OCI-LY3 (cell line): ENCODE measurements at regions not wholly inside any gene's neighbourhood (a gene's known extent, or its start where the extent isn't known, plus 50 kb on each side); places are given as distances from the start of the nearest gene placed in this dataset.

Experiments used
- H2AFZ ChIP-seq: fragments of 200-600, 300-600 bp; shearing (Covaris generic); 2 replicates; pipeline ENCODE4 v1.6.0; 2014; ENCODE audit warnings: antibody characterized with exemption, low read depth, low read length
- H3K27ac ChIP-seq: fragments of 200-600, 300-600 bp; sonication (generic); 2 replicates; pipeline ENCODE4 v1.5.1; 2014; ENCODE audit warnings: mild to moderate bottlenecking, low read length, moderate library complexity, mixed read lengths
- H3K27me3 ChIP-seq: fragments of 200-600, 300-600 bp; sonication (generic); 2 replicates; pipeline ENCODE4 v1.6.1; 2014; ENCODE audit warnings: low read depth, low read length, mixed read lengths
- H3K36me3 ChIP-seq: fragments of 200-600, 300-600 bp; sonication (generic); replicated peaks from 2 replicates; pipeline ENCODE3; 2014; ENCODE audit warnings: low read depth, low read length, mixed read lengths
- H3K4me1 ChIP-seq: fragments of 300-600, 200-600 bp; sonication (generic); 2 replicates; pipeline ENCODE4 v1.6.1; 2014; ENCODE audit warnings: low read length, mixed read lengths
- H3K4me2 ChIP-seq: fragments of 200-600, 300-600 bp; sonication (generic); 2 replicates; pipeline ENCODE4 v1.6.1; 2014; ENCODE audit warnings: low read length, mixed read lengths
- H3K4me3 ChIP-seq: fragments of 300-600, 200-600 bp; sonication (generic); 2 replicates; pipeline ENCODE4 v1.5.1; 2014; ENCODE audit warnings: antibody characterized with exemption, mild to moderate bottlenecking, low read length, moderate library complexity
- H3K79me2 ChIP-seq: fragments of 300-600, 200-600 bp; shearing (Covaris generic); 2 replicates; pipeline ENCODE4 v1.6.1; 2014; ENCODE audit warnings: mild to moderate bottlenecking, low read length, mixed read lengths
- H3K9ac ChIP-seq: fragments of 300-600, 200-600 bp; shearing (Covaris generic); 2 replicates; pipeline ENCODE4 v1.6.0; 2014; ENCODE audit warnings: mild to moderate bottlenecking, low read length, moderate library complexity
- H3K9me3 ChIP-seq: fragments of 200-600, 300-600 bp; shearing (Covaris generic); 2 replicates; pipeline ENCODE4 v1.6.1; 2014; ENCODE audit warnings: low read length, mixed read lengths; ENCODE audit not compliant: insufficient read depth
- H4K20me1 ChIP-seq: fragments of 200-600, 300-600 bp; sonication (generic); 2 replicates; pipeline ENCODE4 v1.6.1; 2016; ENCODE audit warnings: low read length, mixed read lengths; ENCODE audit not compliant: insufficient read depth
- CTCF ChIP-seq: fragments of 200-600, 300-600 bp; sonication (generic); IDR thresholded peaks from 2 replicates; pipeline ENCODE4 v1.5.1; 2014; ENCODE audit warnings: antibody characterized with exemption, low read length, low read depth
- EZH2phosphoT487 ChIP-seq: fragments of 200-600 bp; shearing (Covaris generic); IDR thresholded peaks from 2 replicates; pipeline ENCODE4 v1.6.1; 2018; ENCODE audit warnings: antibody characterized with exemption, mixed run types, low read depth

- TF ChIP-seq CTCF (no peak), EZH2phosphoT487 (no peak)
- H3K9me3 ChIP-seq = no peaks in the 10 kb centered on the region
Measured at GRCh38 chr3:104781112-104781511, 585.6 kb upstream of the ALCAM start.

DNA sequence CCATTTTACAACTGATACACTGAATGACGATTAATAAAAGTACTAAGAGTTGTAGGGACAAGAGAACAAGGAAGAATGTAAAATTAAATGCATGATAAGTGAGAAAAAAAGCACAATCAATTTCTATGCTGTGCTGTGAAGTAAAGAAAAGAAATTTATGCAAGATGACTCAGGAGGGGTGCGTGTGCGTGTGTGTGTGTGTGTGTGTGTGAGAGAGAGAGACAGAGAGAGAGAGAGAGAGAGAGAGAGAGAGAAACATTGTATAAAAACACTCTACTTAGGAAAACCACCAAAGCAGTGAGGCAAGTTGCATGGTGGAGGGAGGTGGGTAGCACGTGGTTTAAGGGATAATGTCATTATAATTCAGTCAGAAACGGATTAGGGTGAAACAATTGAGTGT lies 580.8 kb upstream of the ALCAM start:
- no peaks in the 10 kb centered on the region for H3K36me3 ChIP-seq
- H3K27ac ChIP-seq = no peak overlapping the region
- H3K9ac ChIP-seq = no peak overlapping the region
- no peak overlapping the region for H2AFZ ChIP-seq
- H3K27me3 ChIP-seq = no peaks in the 10 kb centered on the region
- TF ChIP-seq CTCF = no peak
- no peak for TF ChIP-seq EZH2phosphoT487
- H3K4me2 ChIP-seq = no peak overlapping the region
- peaks cover 11% of the 10 kb centered on the region for H3K4me1 ChIP-seq
- no peaks in the 10 kb centered on the region for H3K9me3 ChIP-seq
- H4K20me1 ChIP-seq = no peaks in the 10 kb centered on the region
- no peak overlapping the region for H3K4me3 ChIP-seq
- H3K79me2 ChIP-seq = no peaks in the 10 kb centered on the region

More at GRCh38 chr3:104781112-104781511, 585.6 kb upstream of the ALCAM start:
- Histone ChIP-seq H3K36me3 (no peaks in the 10 kb centered on the region), H3K4me3 (no peak overlapping the region), H3K27ac (no peak overlapping the region), H3K4me1 (peaks cover 11% of the 10 kb centered on the region), H4K20me1 (no peaks in the 10 kb centered on the region), H3K79me2 (no peaks in the 10 kb centered on the region), H3K27me3 (no peaks in the 10 kb centered on the region), H2AFZ (no peak overlapping the region), H3K4me2 (no peak overlapping the region), H3K9ac (no peak overlapping the region)

DNA sequence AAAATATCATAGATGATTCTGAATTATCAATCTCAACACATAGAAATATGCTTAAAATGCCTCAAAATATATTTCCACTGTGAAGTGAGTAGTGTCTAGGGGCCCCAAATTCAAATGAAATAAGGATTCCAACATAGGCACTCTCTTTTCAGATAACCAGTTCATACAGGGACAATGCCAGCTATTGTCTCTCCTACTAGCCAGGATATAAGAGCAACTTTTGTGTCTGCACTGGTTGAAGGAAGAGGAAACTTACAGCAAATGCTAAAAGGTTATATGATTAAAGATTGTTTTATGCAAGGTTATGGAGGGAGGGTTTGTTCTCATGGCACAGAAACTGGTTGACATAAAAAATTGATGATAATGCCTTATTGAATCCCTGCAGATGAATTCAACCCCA lies 579.4 kb upstream of the ALCAM start:
- TF ChIP-seq CTCF (no peak), EZH2phosphoT487 (no peak)
- no peaks in the 10 kb centered on the region for H4K20me1 ChIP-seq
- no peaks in the 10 kb centered on the region for H3K27me3 ChIP-seq
- H3K4me3 ChIP-seq = no peak overlapping the region
- H2AFZ ChIP-seq = no peak overlapping the region
- H3K9me3 ChIP-seq = no peaks in the 10 kb centered on the region
- H3K4me2 ChIP-seq = no peak overlapping the region
- no peak overlapping the region for H3K27ac ChIP-seq
- H3K36me3 ChIP-seq = no peaks in the 10 kb centered on the region
- H3K9ac ChIP-seq = no peak overlapping the region
- no peaks in the 10 kb centered on the region for H3K79me2 ChIP-seq
- H3K4me1 ChIP-seq = peaks cover 3% of the 10 kb centered on the region

DNA sequence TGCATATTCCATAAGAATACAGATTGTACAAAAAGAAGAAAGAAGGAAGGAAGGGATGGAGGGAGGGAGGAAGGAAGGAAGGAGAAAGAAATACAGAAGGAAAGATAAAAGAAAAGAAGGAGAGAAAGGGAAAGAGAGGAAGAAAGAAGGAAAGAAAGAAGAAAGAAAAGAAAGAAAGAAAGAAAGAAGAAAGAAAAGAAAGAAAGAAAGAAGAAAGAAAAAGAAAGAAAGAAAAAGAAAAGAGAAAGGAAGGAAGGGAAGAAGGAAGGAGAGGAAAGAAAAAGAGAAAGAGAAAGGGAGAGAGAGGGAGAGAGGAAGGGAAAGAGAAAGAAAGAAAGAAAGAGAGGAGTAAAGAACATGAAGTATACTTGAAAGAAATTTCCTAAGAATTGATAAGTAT lies 577.9 kb upstream of the ALCAM start:
- H3K36me3 ChIP-seq = no peaks in the 10 kb centered on the region
- no peaks in the 10 kb centered on the region for H3K79me2 ChIP-seq
- H4K20me1 ChIP-seq = no peaks in the 10 kb centered on the region
- H3K9me3 ChIP-seq = no peaks in the 10 kb centered on the region
- no peaks in the 10 kb centered on the region for H3K4me1 ChIP-seq
- H3K27ac ChIP-seq = no peak overlapping the region
- TF ChIP-seq EZH2phosphoT487 (no peak), CTCF (no peak)
- no peak overlapping the region for H2AFZ ChIP-seq
- H3K4me3 ChIP-seq = no peak overlapping the region
- no peaks in the 10 kb centered on the region for H3K27me3 ChIP-seq
- H3K9ac ChIP-seq = no peak overlapping the region
- no peak overlapping the region for H3K4me2 ChIP-seq
